Hematopoietic multipotent progenitor cell treated with erythropoietin and hydrocortisone succinate and interleukin-3 and kit ligand, for 6 days (in vitro differentiated cells): ENCODE measurements at regions not wholly inside any gene's neighbourhood (a gene's known extent, or its start where the extent isn't known, plus 50 kb on each side); places are given as distances from the start of the nearest gene placed in this dataset.
"Not testable (repeated sequence)": the region's sequence is repeated elsewhere in the genome, so short reads cannot be mapped to it uniquely, and the experiment has no call there.

ENCODE experiments used
- DNase-seq: peaks from one replicate; pipeline ENCODE4 v3.0.0-alpha.2; 2015

DNA sequence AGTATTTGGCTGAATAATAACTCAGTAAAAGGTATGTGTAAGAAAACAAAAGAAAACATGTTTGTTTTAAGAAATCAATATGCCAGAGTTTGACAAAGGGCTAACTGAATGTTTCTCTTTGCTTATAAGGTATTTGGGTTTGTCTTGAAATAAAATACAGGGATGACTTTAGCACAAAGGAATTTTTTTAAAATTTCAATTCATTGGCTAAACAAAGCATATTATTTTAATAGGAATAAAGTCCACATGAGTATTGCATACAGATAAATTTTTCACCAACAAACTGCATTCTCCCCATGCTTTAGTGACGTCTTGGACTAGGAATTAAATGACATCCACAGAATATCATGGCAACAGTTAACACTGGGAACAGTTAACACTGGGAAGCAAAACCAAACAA, 480.0 kb upstream of the JAG1 start:
- no peak for DNase-seq

DNA sequence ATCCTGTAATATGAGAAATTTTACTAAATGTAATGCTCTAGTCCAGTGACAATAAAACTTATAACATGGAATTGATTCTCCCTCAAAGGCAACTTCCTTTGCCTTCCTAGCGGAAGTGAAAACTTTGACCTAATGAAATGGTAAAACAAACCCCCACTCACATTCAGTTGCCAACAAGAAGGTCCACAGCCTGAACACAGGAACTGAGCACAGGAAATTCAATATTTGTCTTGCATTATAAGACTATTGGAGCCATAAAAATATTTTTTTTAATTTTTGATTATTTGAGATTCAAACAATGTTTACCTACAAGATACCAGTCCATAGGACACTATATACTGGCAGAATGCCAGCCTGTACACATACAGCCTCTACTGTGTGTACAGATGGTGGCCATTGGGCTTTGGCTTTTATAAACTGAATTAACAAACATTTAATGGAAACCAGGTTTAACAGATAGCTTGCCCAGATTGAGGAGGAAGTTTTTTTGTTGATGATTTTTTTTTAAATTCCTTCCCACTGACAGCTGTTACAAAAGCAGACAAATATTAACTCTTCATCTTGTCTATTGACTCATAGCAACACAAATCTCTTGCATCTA, 481.5 kb upstream of the JAG1 start:
- peak; percentile 9 for DNase-seq

DNA sequence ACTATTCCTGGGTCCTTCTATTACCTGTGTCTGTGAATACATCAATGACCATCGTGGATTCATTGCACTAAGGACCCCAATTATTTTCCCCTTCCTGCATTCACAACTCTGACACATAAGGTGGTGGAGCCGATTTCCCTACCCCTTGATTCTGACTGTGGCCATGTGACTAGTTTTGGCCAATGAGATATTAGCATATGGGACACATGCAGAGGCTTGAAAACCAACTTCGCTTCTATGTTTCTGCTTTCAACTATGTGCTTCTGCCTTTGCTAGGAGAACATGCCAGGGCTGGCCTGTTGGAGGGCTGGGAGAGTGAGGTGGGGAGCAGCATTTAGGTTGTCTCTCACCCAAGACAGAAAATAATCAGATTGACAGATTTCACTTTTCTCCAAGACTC, 483.1 kb upstream of the JAG1 start:
- DNase-seq, result no peak

DNA sequence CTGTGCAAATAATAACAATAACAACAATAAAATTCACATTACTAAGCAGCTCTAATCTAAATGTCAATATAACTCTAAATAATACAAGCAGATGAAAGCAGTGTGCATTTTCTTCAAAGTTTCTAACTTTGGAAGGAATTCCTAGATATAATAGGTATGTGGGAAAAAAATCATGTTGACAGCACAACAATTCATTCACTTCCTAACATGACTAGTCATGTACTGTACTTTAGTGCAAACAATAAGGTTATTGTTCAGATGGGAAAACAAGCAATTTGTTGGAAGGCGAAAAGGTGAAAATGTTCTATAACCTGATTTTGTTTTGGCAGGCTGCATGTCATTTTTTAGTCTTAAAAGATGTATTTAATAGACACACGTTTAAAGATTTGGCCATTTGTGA, 484.3 kb upstream of the JAG1 start:
- DNase-seq, result no peak

DNA sequence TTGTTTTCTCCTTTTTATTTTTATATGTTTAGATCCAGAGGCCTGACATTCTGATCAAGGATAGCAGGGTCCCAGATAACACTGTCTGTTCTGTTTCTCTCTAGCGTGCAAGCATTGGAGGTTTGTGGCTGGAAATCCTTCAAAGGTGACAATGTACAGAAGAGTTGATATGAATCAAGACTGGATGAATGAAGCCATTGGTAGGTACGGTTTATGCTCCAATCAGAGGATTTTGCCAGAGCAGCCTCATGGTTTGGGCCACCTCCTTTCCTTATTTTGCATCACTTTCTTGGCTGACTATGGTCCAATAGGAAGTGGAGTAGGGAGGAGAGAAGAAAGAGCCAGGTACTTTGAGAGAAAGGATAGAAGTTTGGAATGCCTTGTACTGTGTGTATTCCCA, 484.8 kb upstream of the JAG1 start:
- no peak for DNase-seq

DNA sequence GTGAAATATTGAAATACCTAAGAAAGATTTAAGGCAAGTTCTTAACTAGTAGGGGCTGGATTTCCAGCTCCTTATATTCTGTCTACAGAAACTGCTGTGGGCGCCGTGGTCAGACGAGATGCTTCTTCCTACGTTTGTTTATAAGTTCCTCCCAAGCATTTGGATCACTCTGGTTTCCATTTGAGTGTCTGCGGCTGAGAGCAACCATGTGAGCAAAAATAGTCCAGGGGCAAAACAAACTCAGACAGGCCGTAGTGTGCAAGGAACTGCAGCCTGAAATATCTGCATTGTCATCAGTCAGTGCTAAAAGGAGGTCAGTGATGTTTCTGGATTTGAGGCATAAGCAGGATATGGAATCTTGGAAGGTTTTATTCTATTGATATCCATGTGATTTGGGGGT, 485.9 kb upstream of the JAG1 start:
- no peak for DNase-seq

DNA sequence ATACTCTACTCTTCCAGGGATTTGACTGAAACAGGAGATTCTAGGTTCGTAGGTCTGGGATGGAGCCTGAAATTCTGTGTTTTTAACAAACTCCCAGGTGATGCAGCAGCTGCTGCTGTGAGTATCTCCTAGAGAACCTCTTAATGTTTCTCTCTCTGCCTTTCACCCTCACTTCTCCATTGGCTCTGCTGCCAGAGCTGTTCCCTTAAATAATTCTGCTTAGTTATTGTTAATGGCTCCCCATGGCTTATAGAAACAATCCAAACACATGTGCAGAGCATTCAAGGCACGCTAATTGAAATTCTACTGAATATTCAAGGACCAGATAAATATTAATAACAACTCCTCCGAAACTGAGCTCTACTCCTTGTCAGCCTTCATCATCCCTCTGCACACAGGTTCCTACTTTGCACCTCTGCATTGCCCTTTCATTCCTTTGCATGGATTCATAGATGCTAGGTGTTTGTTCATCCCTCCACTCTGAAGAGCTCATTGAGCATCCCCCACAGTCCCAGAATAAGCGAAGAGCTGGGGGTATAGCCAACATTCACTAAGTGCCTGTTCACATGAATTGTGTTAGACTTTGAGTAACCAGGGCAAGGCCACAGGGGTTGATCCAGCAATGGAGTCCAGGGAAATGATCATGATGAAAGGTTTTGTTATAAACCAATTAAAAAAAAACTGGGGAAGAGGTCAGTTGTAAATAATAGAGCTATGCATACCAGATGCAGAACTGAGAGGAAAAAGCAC, 488.4 kb upstream of the JAG1 start:
- DNase-seq, result no peak

DNA sequence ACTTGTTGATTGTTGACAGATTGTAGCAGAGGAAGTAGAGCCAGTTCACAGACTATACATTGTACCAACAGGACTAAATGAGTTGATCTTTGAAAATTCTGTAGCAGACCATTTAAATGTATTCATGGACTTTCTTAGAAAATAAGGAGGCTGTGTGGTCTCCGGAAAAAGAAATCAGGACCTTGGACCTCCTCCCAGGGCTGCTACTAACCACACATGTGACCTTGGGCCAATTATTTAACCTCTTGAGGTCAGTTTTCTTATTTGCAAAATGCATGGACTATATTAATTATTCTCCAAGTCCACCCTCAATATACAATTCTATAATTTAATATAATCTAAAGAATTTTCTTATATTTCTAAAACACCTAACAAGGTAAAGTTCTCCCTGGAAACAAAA, 492.0 kb upstream of the JAG1 start:
- DNase-seq, result no peak

DNA sequence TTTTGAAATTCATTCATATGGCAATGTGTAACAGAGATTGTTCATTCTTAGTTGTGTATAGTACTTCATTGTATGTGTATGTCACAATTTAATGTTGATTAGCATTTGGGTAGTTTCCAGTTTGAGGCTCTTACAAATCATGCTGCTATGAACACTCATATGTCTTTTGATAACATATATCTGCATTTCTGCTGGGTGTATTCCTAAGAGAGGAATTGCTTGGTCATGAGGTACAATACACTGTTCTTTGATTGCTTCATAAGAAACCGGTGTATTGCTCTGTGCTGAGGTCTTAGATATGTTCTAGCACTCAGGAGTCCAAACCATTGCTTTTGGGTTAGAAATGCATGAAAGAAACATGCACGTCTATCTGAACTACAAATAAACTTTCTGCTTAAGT, 492.9 kb upstream of the JAG1 start:
- DNase-seq, result no peak

DNA sequence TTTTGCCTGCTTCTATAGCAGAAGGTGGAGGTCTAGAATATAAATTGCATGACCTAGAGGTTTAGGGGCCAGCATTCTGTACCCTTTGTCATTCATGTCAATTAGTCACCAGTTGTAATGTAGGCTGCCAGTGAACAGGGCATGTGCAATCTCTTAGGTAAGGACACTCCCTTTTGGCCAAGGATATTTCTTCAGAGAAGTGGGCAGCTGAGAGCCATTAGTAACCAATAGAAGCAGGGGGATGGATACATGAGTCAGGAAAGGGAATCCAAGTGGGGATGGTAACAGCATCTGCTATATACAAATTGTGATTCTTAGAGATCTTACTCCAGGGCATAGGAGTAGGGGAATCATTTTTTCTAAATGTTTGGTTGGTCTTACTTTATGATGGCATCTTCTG, 494.2 kb upstream of the JAG1 start:
- DNase-seq, result no peak

DNA sequence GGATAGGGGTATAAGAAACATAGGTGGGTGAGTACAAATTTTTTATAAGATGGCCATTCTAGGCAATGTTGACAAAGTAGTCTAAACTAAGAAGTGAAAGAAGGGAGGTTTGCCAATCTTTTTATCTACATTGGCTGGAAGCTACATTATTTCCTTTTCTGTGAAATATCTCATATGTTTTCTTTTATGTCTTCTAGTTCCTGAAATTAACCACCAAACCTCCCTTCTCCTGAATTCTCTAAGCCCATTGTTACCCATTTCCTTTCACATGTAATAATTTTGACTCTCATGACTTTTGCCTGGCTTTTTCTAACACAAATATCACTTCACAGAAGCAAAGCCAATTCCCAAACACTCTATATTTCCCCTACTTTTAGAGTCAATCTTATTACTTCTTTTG, 496.2 kb upstream of the JAG1 start:
- DNase-seq, result peak; percentile 9

DNA sequence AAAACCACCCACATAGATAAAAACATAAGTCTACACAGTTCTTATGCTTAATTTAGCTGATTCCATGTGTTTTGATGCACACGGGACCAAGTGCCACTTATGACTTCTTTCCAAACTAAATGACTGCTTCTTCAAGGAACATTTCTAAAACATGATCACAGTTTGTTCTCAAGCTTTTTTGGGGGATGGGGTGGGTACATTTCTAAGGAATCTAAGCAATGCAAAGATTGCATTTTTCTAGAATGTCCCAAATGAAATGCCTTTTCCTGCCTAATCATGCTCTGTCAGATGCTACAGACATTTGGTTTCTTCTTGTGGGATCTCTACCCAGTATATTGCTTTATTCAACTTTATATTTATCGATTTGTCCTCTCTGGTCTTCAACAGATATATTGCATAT, 496.8 kb upstream of the JAG1 start:
- DNase-seq, result no peak

DNA sequence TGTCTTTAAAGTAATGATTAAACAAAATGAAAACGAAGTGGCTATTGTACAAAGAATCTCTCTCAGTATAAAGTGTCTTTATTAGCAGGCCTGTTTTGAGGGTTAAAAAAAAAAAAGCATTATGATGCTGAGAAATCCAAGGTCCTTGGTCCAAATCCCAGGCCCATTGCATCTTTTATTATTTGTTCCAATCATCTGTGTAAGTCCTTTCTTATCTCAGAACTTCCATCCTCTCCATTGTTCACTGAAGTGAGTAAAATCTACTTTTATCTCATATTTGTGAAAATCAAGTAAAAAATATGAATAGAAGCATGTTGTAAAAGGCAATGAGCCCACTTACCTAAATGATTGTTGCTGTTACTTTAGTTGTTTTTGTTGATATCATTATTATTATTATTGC, 499.1 kb upstream of the JAG1 start:
- DNase-seq, result no peak

DNA sequence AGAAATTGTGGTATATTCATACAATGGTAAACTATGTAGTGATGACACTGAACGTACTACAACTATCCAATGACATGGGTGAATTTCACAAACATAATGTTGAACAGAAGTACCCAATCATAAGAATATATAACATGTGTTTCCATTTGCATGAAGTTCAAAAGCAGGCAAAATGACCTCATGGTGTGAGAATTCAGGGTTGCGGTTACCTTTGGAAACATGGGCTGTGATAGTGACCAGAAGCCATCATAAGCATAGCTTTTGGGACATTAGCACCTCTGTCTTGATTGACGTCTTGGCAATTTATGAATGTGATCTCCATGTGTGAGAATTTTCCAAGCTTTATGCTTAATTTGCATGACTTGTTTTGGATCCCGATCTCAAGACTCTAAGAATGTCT, 500.1 kb upstream of the JAG1 start:
- DNase-seq, result no peak

DNA sequence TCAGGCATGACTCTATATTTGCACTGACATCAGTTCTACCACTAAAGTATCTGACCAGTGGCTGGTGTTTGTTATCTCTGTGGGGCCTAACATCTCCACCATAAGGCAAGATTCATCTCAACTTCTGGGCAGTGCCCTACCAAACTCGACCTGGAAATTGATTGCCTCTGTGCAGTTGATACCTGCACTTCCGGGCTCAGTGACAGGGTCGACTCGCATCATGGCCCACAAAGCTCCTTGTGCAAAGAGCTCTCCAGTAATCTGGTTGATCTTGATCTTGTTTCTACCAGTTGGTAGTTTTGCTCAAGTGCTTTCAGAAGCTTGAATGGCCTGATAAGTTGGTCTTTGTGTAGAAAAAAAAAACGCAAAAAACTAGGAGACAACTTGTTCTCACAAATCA, 501.1 kb upstream of the JAG1 start:
- DNase-seq, result peak; percentile 19

DNA sequence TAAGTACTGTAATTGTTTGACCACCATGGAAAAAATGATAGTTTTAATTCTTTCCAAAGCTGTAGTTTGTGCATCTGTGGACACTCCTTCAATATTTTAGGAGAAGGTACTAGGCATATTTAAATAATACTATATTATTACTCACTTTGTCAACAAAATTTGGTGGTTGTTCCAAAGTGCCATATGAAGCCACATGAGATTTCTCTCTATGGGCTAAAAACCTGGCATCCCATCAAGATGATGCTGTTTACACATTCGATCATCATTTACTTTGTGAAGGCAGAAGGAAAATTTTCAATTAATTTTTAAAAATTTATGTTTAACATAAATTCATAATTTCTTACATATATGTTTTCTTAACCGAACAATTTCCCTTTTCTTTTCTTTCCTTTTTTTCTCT, 502.6 kb upstream of the JAG1 start:
- DNase-seq, result no peak

DNA sequence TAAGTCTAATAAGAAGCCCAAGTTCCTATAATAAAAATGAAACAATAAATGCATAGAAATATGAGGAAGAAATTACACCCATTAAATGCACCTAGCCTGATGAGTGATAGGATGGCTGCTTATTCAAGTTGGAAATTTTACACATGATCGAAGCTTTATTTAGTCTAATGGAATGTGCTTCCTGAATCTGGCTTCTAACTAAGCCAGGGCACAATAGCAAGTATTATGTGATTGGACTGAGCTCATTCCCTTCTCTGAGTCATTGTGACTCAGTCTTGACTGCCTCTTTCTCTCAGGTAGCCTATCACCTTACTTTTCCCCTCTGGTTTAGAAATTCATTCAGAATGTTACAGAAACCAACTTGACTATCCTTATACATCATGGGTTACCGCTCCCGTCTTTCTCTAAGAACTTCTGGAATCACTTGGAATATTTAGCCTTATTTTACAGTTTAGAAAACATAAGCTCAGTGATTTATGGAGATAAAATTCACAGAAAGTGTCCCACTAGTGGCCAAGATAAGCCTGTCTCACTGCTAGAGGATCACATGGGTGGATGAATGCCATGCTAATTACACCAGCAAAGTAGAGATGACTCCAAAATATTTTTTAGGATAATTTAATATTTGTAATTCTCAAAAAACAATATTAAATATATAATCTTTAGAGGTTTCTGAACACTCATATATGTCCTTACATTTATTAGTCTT, 505.3 kb upstream of the JAG1 start:
- no peak for DNase-seq

DNA sequence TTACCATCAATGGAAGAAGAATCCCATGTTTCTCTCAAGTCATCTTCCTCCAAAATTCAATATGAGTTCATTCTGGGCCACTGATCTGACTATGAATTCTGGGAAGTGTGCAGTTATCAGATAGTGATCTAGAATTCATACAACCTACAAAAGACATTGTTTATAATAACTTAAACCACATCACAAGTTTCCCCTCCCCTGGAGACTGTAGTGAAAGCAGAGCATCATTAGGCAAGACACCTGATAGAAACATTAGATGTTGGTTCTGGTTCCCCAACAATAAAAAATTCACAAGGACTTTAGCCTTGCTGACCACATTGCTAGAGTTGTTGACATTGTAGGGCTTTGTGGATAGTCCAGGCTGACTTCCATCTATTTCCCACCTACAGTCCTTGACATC, 506.4 kb upstream of the JAG1 start:
- DNase-seq, result no peak

DNA sequence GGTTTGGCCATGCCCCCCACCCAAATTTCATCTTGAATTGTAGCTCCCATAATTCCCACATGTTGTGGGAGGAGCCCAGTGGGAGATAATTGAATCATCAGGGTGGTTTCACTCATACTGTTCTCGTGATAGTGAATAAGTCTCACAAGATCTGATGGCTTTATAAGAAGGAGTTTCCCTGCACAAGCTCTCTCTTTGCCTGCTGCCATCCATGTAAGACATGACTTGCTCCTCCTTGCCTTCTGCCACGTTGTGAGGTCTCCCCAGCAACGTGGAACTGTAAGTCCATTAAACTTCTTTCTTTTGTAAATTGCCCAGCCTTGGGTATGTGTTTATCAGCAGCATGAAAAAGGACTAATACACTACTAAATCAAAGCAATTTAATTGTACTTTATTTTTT, 507.3 kb upstream of the JAG1 start:
- DNase-seq, result not testable (repeated sequence)

DNA sequence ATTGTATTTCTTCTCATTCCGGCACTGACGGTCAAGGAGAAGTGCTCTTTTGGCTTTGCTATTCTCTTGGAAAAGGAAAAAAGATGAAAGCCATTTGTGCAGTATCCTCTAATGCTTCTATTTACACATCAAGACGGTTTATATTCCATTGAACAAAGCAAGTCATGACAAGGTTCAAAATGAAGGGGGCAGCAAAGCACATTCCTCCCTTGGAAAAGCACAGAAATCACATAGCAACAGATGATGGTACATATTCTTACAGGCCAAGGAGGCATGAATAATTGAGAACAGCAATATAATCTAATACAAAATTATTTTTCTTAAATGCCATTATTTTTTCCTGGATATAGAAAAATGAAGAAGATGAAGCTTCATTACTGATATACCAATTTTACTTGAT, 508.2 kb upstream of the JAG1 start:
- no peak for DNase-seq

DNA sequence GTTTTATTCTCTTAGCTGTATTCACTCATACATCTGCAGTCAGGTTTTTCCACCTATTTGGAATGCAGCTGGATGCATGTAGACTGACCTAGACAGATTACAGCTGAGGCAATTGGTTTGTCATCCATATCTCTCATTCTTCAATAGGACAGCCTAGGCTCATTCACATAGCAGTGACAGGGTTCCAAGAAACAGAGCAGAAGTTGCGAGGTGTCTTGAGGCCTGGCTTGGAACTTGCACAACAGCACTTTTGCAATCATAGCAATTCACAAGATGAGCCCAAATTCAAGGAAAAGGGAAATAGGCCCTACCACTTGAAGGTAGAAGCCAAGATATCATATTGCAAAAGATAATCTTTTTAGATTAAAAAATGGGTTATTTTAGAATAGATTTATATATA, 508.9 kb upstream of the JAG1 start:
- DNase-seq, result peak; percentile 79

DNA sequence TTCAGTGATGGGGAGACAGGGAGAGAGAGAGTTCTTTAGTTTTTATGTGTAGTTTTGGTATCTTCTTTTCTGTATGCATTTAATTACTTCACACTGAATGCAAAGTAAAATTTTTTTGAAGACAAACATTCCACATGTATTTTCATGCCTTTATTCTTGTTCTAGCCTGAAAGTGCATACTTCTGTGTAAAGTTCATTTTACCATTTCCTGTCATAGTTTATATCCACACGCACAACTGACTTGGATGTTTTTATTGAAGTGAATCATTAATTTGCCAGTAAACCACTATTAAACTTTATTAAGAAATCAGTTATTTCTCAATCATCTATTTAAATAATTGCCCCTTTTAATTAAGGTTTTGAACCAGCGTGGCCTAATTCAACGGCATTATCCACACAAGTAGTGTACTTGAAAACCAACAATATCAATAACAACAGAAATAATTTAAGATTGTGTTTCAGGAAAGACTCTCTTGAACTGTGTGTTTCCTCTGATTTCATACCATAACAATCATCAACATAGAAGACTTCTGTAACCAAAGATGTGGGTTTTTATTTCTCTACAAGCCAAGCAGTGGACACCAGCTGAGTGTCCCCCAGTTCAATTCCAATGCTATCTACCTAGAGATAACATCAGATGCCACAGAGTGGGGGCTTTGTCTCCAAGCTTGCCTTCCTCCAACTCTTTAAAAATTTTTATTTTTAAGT, 512.7 kb upstream of the JAG1 start:
- no peak for DNase-seq

DNA sequence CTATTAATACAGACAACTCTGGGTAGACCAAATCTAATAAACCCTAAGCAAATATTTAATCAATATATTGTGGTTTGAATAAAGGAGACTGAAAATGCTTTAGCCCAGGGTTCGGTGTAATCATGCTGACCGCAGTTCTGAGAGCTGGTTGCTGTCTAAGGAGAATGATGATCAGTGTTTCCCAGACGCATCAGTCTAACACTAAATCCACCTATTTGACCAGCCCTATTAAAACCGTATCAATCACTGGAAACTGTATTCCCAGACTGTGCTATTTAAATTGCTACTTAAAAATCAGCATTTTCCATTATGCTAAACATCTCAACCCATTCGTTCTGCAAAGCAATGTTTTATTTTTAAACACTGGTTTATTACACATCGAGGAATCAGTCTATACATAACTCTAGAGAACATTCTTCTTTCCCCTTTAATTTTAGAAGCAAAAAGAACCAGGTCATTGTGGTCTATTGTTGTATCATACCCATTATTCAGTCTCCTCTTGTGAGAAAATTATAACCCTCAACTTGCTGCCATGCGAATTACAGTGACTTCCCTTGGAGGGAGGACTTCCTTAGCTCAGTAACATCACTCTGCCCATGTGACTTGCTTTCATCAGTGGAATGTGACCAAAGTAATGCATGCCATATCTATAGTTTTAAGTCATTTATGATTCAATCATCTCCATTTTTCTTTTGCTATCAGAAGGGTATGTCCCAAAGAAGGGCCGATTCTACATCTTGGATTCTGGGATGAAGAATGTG, 515.2 kb upstream of the JAG1 start:
- DNase-seq, result no peak
